ENCODE measurements at regions not wholly inside any gene's neighbourhood (a gene's known extent, or its start where the extent isn't known, plus 50 kb on each side); places are given as distances from the start of the nearest gene placed in this dataset.
A peak's percentile ranks its signal among the peaks of the same experiment; 100 is the strongest.

GRCh38 chr6:168885196-168885595 lies 368.4 kb downstream of the THBS2 start:
- peaks cover 18% of the 10 kb centered on the region for H3K27me3 ChIP-seq (ENCODE audit: control insufficient read depth, insufficient read depth, low read length, poor library complexity, severe bottlenecking)
- H3K4me3 Mint-ChIP-seq: no peak overlapping the region
- no peak for TF ChIP-seq CTCF (conservative IDR thresholded peaks at IDR 0.05)
- H3K9me3 Mint-ChIP-seq: no peaks in the 10 kb centered on the region
- H3K27me3 Mint-ChIP-seq (ENCODE audit: insufficient read depth): peaks cover 20% of the 10 kb centered on the region
- 93 to 100% methylated on average over 1 to 9 of the region's 9 CpGs for WGBS, 2 experiments (ENCODE audit: insufficient coverage in 1 of 2, insufficient read length in 1 of 2)
- H3K4me1 Mint-ChIP-seq: no peaks in the 10 kb centered on the region
- no peak overlapping the region for H3K27ac ChIP-seq (ENCODE audit: low read depth, low read length)
- no peak overlapping the region for H3K9ac ChIP-seq (ENCODE audit: extremely low read depth, low read length, poor library complexity, severe bottlenecking)
- H3K36me3 Mint-ChIP-seq (ENCODE audit: low read depth): no peaks in the 10 kb centered on the region
- no peak overlapping the region for H3K4me3 ChIP-seq (ENCODE audit: low read length)
- H3K9me3 ChIP-seq (ENCODE audit: control insufficient read depth, low read length): no peaks in the 10 kb centered on the region
- no peaks in the 10 kb centered on the region for H3K4me1 ChIP-seq (ENCODE audit: control insufficient read depth, insufficient read depth, low read length)
- no peak for DNase-seq
- H3K36me3 ChIP-seq (ENCODE audit: control insufficient read depth, insufficient read depth, low read length): no peaks in the 10 kb centered on the region
- no peak overlapping the region for H3K27ac Mint-ChIP-seq

- DNase-seq: peak; percentile 93
- no peaks in the 10 kb centered on the region for H3K9me3 ChIP-seq (ENCODE audit: control insufficient read depth, low read length)
- no peak overlapping the region for H3K27ac ChIP-seq (ENCODE audit: low read depth, low read length)
- Mint-ChIP-seq H3K4me3 (no peak overlapping the region), H3K27me3 (ENCODE audit: insufficient read depth) (peaks cover 20% of the 10 kb centered on the region), H3K36me3 (ENCODE audit: low read depth) (no peaks in the 10 kb centered on the region), H3K9me3 (no peaks in the 10 kb centered on the region), H3K4me1 (no peaks in the 10 kb centered on the region), H3K27ac (no peak overlapping the region)
- peaks cover 18% of the 10 kb centered on the region for H3K27me3 ChIP-seq (ENCODE audit: control insufficient read depth, insufficient read depth, low read length, poor library complexity, severe bottlenecking)
- peak; percentile 98 for TF ChIP-seq CTCF (conservative IDR thresholded peaks at IDR 0.05)
- WGBS, 2 experiments (ENCODE audit: insufficient coverage in 1 of 2, insufficient read length in 1 of 2): 25 to 46% methylated on average over 15 to 37 of the region's 37 CpGs
- H3K36me3 ChIP-seq (ENCODE audit: control insufficient read depth, insufficient read depth, low read length): no peaks in the 10 kb centered on the region
- no peaks in the 10 kb centered on the region for H3K4me1 ChIP-seq (ENCODE audit: control insufficient read depth, insufficient read depth, low read length)
- no peak overlapping the region for H3K9ac ChIP-seq (ENCODE audit: extremely low read depth, low read length, poor library complexity, severe bottlenecking)
- H3K4me3 ChIP-seq (ENCODE audit: low read length): no peak overlapping the region
Measured at GRCh38 chr6:168884646-168885086, 369.0 kb downstream of the THBS2 start.

GRCh38 chr6:168884050-168884645 lies 369.5 kb downstream of the THBS2 start:
- H3K4me3 Mint-ChIP-seq: no peak overlapping the region
- Histone ChIP-seq H3K9me3 (ENCODE audit: control insufficient read depth, low read length) (no peaks in the 10 kb centered on the region), H3K4me1 (ENCODE audit: control insufficient read depth, insufficient read depth, low read length) (no peaks in the 10 kb centered on the region), H3K27ac (ENCODE audit: low read depth, low read length) (no peak overlapping the region), H3K27me3 (ENCODE audit: control insufficient read depth, insufficient read depth, low read length, poor library complexity, severe bottlenecking) (peaks cover 18% of the 10 kb centered on the region), H3K4me3 (ENCODE audit: low read length) (no peak overlapping the region), H3K36me3 (ENCODE audit: control insufficient read depth, insufficient read depth, low read length) (no peaks in the 10 kb centered on the region), H3K9ac (ENCODE audit: extremely low read depth, low read length, poor library complexity, severe bottlenecking) (no peak overlapping the region)
- no peaks in the 10 kb centered on the region for H3K9me3 Mint-ChIP-seq
- no peaks in the 10 kb centered on the region for H3K36me3 Mint-ChIP-seq (ENCODE audit: low read depth)
- no peak for DNase-seq
- no peak overlapping the region for H3K27ac Mint-ChIP-seq
- peaks cover 20% of the 10 kb centered on the region for H3K27me3 Mint-ChIP-seq (ENCODE audit: insufficient read depth)
- no peaks in the 10 kb centered on the region for H3K4me1 Mint-ChIP-seq
- no peak for TF ChIP-seq CTCF (conservative IDR thresholded peaks at IDR 0.05)
- 81 to 87% methylated on average over 12 to 21 of the region's 21 CpGs for WGBS, 2 experiments (ENCODE audit: insufficient coverage in 1 of 2, insufficient read length in 1 of 2)

All from endodermal cell (in vitro differentiated cells).